ENCODE measurements at regions not wholly inside any gene's neighbourhood (a gene's known extent, or its start where the extent isn't known, plus 50 kb on each side); places are given as distances from the start of the nearest gene placed in this dataset.

GRCh38 chr2:133839677-133840076 lies 271.4 kb upstream of the NCKAP5 start:
- Mint-ChIP-seq H3K36me3 (no peaks in the 10 kb centered on the region), H3K4me3 (no peak overlapping the region), H3K9me3 (no peaks in the 10 kb centered on the region), H3K4me1 (peaks cover 5% of the 10 kb centered on the region), H3K27ac (no peak overlapping the region)
- ATAC-seq: no peak
- DNase-seq (ENCODE audit: low spot score in 2 of 2): no peak

GRCh38 chr2:133840761-133841160 lies 272.5 kb upstream of the NCKAP5 start:
- H3K36me3 Mint-ChIP-seq: no peaks in the 10 kb centered on the region
- no peak overlapping the region for H3K4me3 Mint-ChIP-seq
- H3K27ac Mint-ChIP-seq: no peak overlapping the region
- ATAC-seq: no peak
- no peaks in the 10 kb centered on the region for H3K9me3 Mint-ChIP-seq
- DNase-seq (ENCODE audit: low spot score in 2 of 2): no peak
- peaks cover 5% of the 10 kb centered on the region for H3K4me1 Mint-ChIP-seq

- no peaks in the 10 kb centered on the region for H3K9me3 Mint-ChIP-seq
- DNase-seq (ENCODE audit: low spot score in 2 of 2): no peak
- peaks cover 5% of the 10 kb centered on the region for H3K4me1 Mint-ChIP-seq
- ATAC-seq: no peak
- H3K4me3 Mint-ChIP-seq: no peak overlapping the region
- no peak overlapping the region for H3K27ac Mint-ChIP-seq
- H3K36me3 Mint-ChIP-seq: no peaks in the 10 kb centered on the region
Measured at GRCh38 chr2:133841900-133842299, 273.6 kb upstream of the NCKAP5 start.

- Mint-ChIP-seq H3K9me3 (no peaks in the 10 kb centered on the region), H3K27ac (no peak overlapping the region), H3K36me3 (no peaks in the 10 kb centered on the region), H3K4me1 (peaks cover 5% of the 10 kb centered on the region), H3K4me3 (no peak overlapping the region)
- DNase-seq (ENCODE audit: low spot score in 2 of 2) (no peak), ATAC-seq (no peak)
Measured at GRCh38 chr2:133842446-133842845, 274.2 kb upstream of the NCKAP5 start.

GRCh38 chr2:133843091-133843490 lies 274.8 kb upstream of the NCKAP5 start:
- no peak overlapping the region for H3K27ac Mint-ChIP-seq
- H3K4me1 Mint-ChIP-seq: peaks cover 5% of the 10 kb centered on the region
- ATAC-seq (no peak), DNase-seq (ENCODE audit: low spot score in 2 of 2) (no peak)
- H3K4me3 Mint-ChIP-seq: no peak overlapping the region
- no peaks in the 10 kb centered on the region for H3K9me3 Mint-ChIP-seq
- no peaks in the 10 kb centered on the region for H3K36me3 Mint-ChIP-seq

GRCh38 chr2:133843551-133843950 lies 275.3 kb upstream of the NCKAP5 start:
- Mint-ChIP-seq H3K4me1 (peaks cover 5% of the 10 kb centered on the region), H3K4me3 (no peak overlapping the region), H3K9me3 (no peaks in the 10 kb centered on the region), H3K36me3 (no peaks in the 10 kb centered on the region), H3K27ac (no peak overlapping the region)
- ATAC-seq: no peak
- DNase-seq (ENCODE audit: low spot score in 2 of 2): no peak

- H3K27ac Mint-ChIP-seq: no peak overlapping the region
- no peak overlapping the region for H3K4me3 Mint-ChIP-seq
- no peaks in the 10 kb centered on the region for H3K9me3 Mint-ChIP-seq
- DNase-seq (ENCODE audit: low spot score in 2 of 2) (peak; percentile 44 to 69), ATAC-seq (peak; percentile 62)
- H3K36me3 Mint-ChIP-seq: no peaks in the 10 kb centered on the region
- H3K4me1 Mint-ChIP-seq: peaks cover 5% of the 10 kb centered on the region
Measured at GRCh38 chr2:133844214-133844892, 276.1 kb upstream of the NCKAP5 start.

GRCh38 chr2:133846476-133846875 lies 278.2 kb upstream of the NCKAP5 start:
- peaks cover 5% of the 10 kb centered on the region for H3K4me1 Mint-ChIP-seq

GRCh38 chr2:133847591-133847990 lies 279.3 kb upstream of the NCKAP5 start:
- H3K4me3 Mint-ChIP-seq: no peak overlapping the region
- ATAC-seq (no peak), DNase-seq (ENCODE audit: low spot score in 2 of 2) (no peak)
- no peaks in the 10 kb centered on the region for H3K36me3 Mint-ChIP-seq
- no peak overlapping the region for H3K27ac Mint-ChIP-seq
- peaks cover 5% of the 10 kb centered on the region for H3K4me1 Mint-ChIP-seq
- H3K9me3 Mint-ChIP-seq: no peaks in the 10 kb centered on the region

More at GRCh38 chr2:133846476-133846875, 278.2 kb upstream of the NCKAP5 start:
- ATAC-seq (no peak), DNase-seq (ENCODE audit: low spot score in 2 of 2) (no peak)
- Mint-ChIP-seq H3K9me3 (no peaks in the 10 kb centered on the region), H3K36me3 (no peaks in the 10 kb centered on the region), H3K27ac (no peak overlapping the region), H3K4me3 (no peak overlapping the region)

GRCh38 chr2:133848111-133848649 lies 279.9 kb upstream of the NCKAP5 start:
- Mint-ChIP-seq H3K27ac (no peak overlapping the region), H3K36me3 (no peaks in the 10 kb centered on the region), H3K4me1 (peaks cover 5% of the 10 kb centered on the region), H3K4me3 (no peak overlapping the region), H3K9me3 (no peaks in the 10 kb centered on the region)
- ATAC-seq (no peak), DNase-seq (ENCODE audit: low spot score in 2 of 2) (peak in 1 of 2 donors; percentile 30)

- DNase-seq (ENCODE audit: low spot score in 2 of 2) (no peak), ATAC-seq (no peak)
- H3K9me3 Mint-ChIP-seq: no peaks in the 10 kb centered on the region
- no peak overlapping the region for H3K27ac Mint-ChIP-seq
- H3K4me3 Mint-ChIP-seq: no peak overlapping the region
- H3K36me3 Mint-ChIP-seq: no peaks in the 10 kb centered on the region
- H3K4me1 Mint-ChIP-seq: peaks cover under 1% of the 10 kb centered on the region
Measured at GRCh38 chr2:133849341-133849740, 281.1 kb upstream of the NCKAP5 start.

- H3K27ac Mint-ChIP-seq: no peak overlapping the region
- ATAC-seq: no peak
- no peaks in the 10 kb centered on the region for H3K36me3 Mint-ChIP-seq
- DNase-seq (ENCODE audit: low spot score in 2 of 2): peak in 1 of 2 donors; percentile 15
- no peaks in the 10 kb centered on the region for H3K4me1 Mint-ChIP-seq
- H3K9me3 Mint-ChIP-seq: no peaks in the 10 kb centered on the region
- H3K4me3 Mint-ChIP-seq: no peak overlapping the region
Measured at GRCh38 chr2:133854603-133855200, 286.4 kb upstream of the NCKAP5 start.

- Mint-ChIP-seq H3K27ac (no peak overlapping the region), H3K36me3 (no peaks in the 10 kb centered on the region), H3K4me3 (no peak overlapping the region), H3K9me3 (no peaks in the 10 kb centered on the region), H3K4me1 (no peaks in the 10 kb centered on the region)
- ATAC-seq: no peak
- no peak for DNase-seq (ENCODE audit: low spot score in 2 of 2)
Measured at GRCh38 chr2:133855526-133855925, 287.3 kb upstream of the NCKAP5 start.

GRCh38 chr2:133856678-133857077 lies 288.4 kb upstream of the NCKAP5 start:
- no peak for DNase-seq (ENCODE audit: low spot score in 2 of 2)
- H3K36me3 Mint-ChIP-seq: no peaks in the 10 kb centered on the region
- no peak overlapping the region for H3K4me3 Mint-ChIP-seq
- no peaks in the 10 kb centered on the region for H3K4me1 Mint-ChIP-seq
- ATAC-seq: no peak
- H3K9me3 Mint-ChIP-seq: no peaks in the 10 kb centered on the region
- H3K27ac Mint-ChIP-seq: no peak overlapping the region

GRCh38 chr2:133859578-133859977 lies 291.3 kb upstream of the NCKAP5 start:
- ATAC-seq (no peak), DNase-seq (ENCODE audit: low spot score in 2 of 2) (peak in 1 of 2 donors; percentile 22)
- Mint-ChIP-seq H3K4me3 (no peak overlapping the region), H3K4me1 (no peaks in the 10 kb centered on the region), H3K27ac (no peak overlapping the region), H3K36me3 (no peaks in the 10 kb centered on the region), H3K9me3 (no peaks in the 10 kb centered on the region)

GRCh38 chr2:133862400-133862977 lies 294.2 kb upstream of the NCKAP5 start:
- no peak overlapping the region for H3K4me3 Mint-ChIP-seq
- H3K4me1 Mint-ChIP-seq: no peaks in the 10 kb centered on the region
- no peaks in the 10 kb centered on the region for H3K9me3 Mint-ChIP-seq
- H3K36me3 Mint-ChIP-seq: no peaks in the 10 kb centered on the region
- ATAC-seq (no peak), DNase-seq (ENCODE audit: low spot score in 2 of 2) (peak in 1 of 2 donors; percentile 28)
- H3K27ac Mint-ChIP-seq: no peak overlapping the region
